ENCODE measurements at regions not wholly inside any gene's neighbourhood (a gene's known extent, or its start where the extent isn't known, plus 50 kb on each side); places are given as distances from the start of the nearest gene placed in this dataset.

DNA sequence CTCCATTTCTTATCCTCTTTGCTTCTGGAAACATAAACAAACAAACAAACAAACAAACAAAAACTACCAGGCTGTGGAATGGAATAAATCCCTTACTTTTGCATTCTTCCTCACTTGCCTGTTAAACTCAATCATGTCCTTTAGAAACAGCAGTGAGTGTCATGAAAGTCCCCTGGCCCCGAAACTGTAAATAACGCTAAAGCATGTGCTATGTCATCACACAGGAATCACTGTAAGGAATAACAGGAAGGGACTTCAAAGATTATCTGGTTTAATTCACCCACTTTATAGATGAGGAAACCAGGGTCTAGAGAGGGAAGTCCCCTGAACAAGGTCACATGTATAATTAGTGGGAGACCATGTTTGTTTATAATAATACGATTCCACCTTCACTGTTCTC lies 159.4 kb upstream of the MEOX2 start:
- TF ChIP-seq, protein P1, sequence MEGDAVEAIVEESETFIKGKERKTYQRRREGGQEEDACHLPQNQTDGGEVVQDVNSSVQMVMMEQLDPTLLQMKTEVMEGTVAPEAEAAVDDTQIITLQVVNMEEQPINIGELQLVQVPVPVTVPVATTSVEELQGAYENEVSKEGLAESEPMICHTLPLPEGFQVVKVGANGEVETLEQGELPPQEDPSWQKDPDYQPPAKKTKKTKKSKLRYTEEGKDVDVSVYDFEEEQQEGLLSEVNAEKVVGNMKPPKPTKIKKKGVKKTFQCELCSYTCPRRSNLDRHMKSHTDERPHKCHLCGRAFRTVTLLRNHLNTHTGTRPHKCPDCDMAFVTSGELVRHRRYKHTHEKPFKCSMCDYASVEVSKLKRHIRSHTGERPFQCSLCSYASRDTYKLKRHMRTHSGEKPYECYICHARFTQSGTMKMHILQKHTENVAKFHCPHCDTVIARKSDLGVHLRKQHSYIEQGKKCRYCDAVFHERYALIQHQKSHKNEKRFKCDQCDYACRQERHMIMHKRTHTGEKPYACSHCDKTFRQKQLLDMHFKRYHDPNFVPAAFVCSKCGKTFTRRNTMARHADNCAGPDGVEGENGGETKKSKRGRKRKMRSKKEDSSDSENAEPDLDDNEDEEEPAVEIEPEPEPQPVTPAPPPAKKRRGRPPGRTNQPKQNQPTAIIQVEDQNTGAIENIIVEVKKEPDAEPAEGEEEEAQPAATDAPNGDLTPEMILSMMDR (conservative IDR thresholded peaks at IDR 0.05; ENCODE audit: low read depth, low read length), result no peak
- TF ChIP-seq CEBPB (IDR thresholded peaks at IDR 0.05; ENCODE audit: low read depth, low read length) (no peak), POLR2A (IDR thresholded peaks at IDR 0.05; ENCODE audit: low read depth, low read length) (no peak), FOS (IDR thresholded peaks at IDR 0.05; ENCODE audit: low read depth, low read length) (no peak), RCOR1 (IDR thresholded peaks at IDR 0.05; ENCODE audit: insufficient replicate concordance, low read length) (no peak), RAD21 (IDR thresholded peaks at IDR 0.05; ENCODE audit: low read length) (no peak), MAZ (IDR thresholded peaks at IDR 0.05; ENCODE audit: borderline replicate concordance, low read depth, low read length) (no peak)
- TF ChIP-seq, protein P2, sequence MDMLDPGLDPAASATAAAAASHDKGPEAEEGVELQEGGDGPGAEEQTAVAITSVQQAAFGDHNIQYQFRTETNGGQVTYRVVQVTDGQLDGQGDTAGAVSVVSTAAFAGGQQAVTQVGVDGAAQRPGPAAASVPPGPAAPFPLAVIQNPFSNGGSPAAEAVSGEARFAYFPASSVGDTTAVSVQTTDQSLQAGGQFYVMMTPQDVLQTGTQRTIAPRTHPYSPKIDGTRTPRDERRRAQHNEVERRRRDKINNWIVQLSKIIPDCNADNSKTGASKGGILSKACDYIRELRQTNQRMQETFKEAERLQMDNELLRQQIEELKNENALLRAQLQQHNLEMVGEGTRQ (IDR thresholded peaks at IDR 0.05; ENCODE audit: low read depth, low read length), result no peak
